ENCODE measurements at regions not wholly inside any gene's neighbourhood (a gene's known extent, or its start where the extent isn't known, plus 50 kb on each side); places are given as distances from the start of the nearest gene placed in this dataset.
"Not testable (repeated sequence)": the region's sequence is repeated elsewhere in the genome, so short reads cannot be mapped to it uniquely, and the experiment has no call there.

- no peak for DNase-seq (ENCODE audit: low read depth)
- TF ChIP-seq CTCF (IDR thresholded peaks at IDR 0.05; ENCODE audit: low read length, missing control alignments) = no peak
- no peak overlapping the region for H3K4me3 ChIP-seq (replicated peaks; ENCODE audit: low read depth, low read length)
These were observed 251.4 kb upstream of the GAS1 start for GRCh38 chr9:87198716-87199115.

GRCh38 chr9:87199278-87199677 is 252.0 kb upstream of the GAS1 start:
- DNase-seq (ENCODE audit: low read depth) = no peak
- no peak overlapping the region for H3K4me3 ChIP-seq (replicated peaks; ENCODE audit: low read depth, low read length)
- TF ChIP-seq CTCF (IDR thresholded peaks at IDR 0.05; ENCODE audit: low read length, missing control alignments) = no peak

GRCh38 chr9:87199782-87200181 is 252.5 kb upstream of the GAS1 start:
- no peak for DNase-seq (ENCODE audit: low read depth)
- no peak overlapping the region for H3K4me3 ChIP-seq (replicated peaks; ENCODE audit: low read depth, low read length)
- no peak for TF ChIP-seq CTCF (IDR thresholded peaks at IDR 0.05; ENCODE audit: low read length, missing control alignments)

GRCh38 chr9:87201351-87201751 is 254.0 kb upstream of the GAS1 start:
- TF ChIP-seq CTCF (IDR thresholded peaks at IDR 0.05; ENCODE audit: low read length, missing control alignments) = no peak
- DNase-seq (ENCODE audit: low read depth) = peak; percentile 29
- no peak overlapping the region for H3K4me3 ChIP-seq (replicated peaks; ENCODE audit: low read depth, low read length)

DNA sequence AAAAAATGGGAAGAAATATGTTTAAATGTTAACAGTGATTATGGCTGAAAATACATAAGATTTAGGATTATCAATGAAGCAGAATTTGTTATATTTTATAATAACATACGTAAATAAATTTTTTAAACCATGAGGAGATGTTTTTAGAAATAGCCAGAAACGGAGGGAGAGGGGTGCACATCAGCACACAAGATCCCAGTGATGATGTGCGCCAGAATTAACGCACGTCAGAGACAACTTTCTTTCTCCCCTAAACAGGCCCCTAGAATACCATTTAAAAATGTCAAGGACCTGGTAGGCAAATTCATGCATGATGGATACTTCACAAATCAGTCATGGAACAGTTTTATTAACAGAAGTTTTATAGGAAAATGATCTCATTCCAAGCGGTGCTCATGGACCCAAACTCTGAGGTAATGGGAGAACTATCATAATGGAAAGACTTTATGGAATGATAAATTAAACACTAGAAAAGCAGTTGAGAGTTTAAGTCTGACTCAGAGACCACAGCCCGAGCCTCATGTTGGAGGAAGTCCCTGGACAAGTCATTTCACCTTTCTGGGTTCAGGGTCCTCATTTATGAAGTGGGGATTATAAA is 258.9 kb upstream of the GAS1 start:
- no peak for TF ChIP-seq CTCF (IDR thresholded peaks at IDR 0.05; ENCODE audit: low read length, missing control alignments)
- no peak for DNase-seq (ENCODE audit: low read depth)
- H3K4me3 ChIP-seq (replicated peaks; ENCODE audit: low read depth, low read length) = no peak overlapping the region

- DNase-seq (ENCODE audit: low read depth); H3K4me3 ChIP-seq (replicated peaks; ENCODE audit: low read depth, low read length): not testable (repeated sequence)
These were observed 263.4 kb upstream of the GAS1 start for GRCh38 chr9:87210658-87211057.

- no peak for TF ChIP-seq CTCF (IDR thresholded peaks at IDR 0.05; ENCODE audit: low read length, missing control alignments)
- no peak overlapping the region for H3K4me3 ChIP-seq (replicated peaks; ENCODE audit: low read depth, low read length)
- no peak for DNase-seq (ENCODE audit: low read depth)
These were observed 264.4 kb upstream of the GAS1 start for GRCh38 chr9:87211669-87212068.
